Skeletal muscle satellite cell (primary cell): ENCODE measurements at regions not wholly inside any gene's neighbourhood (a gene's known extent, or its start where the extent isn't known, plus 50 kb on each side); places are given as distances from the start of the nearest gene placed in this dataset.

ENCODE experiments used
- H3K27me3 ChIP-seq: 2 replicates; pipeline ENCODE4 v1.7.0; 2013; ENCODE audit warnings: low read length; ENCODE audit not compliant: control insufficient read depth, insufficient read depth
- H3K36me3 ChIP-seq: 2 replicates; pipeline ENCODE4 v1.7.0; 2013; ENCODE audit warnings: mild to moderate bottlenecking, control low read depth, low read length; ENCODE audit not compliant: insufficient read depth
- H3K4me1 ChIP-seq: 2 replicates; pipeline ENCODE4 v1.7.0; 2013; ENCODE audit warnings: low read length; ENCODE audit not compliant: control insufficient read depth, insufficient read depth
- H3K4me2 ChIP-seq: 2 replicates; pipeline ENCODE4 v1.7.0; 2013; ENCODE audit warnings: mild to moderate bottlenecking, low read length
- H3K4me3 ChIP-seq: 2 replicates; pipeline ENCODE4 v1.7.0; 2013; ENCODE audit warnings: low read length
- H3K9ac ChIP-seq: 2 replicates; pipeline ENCODE4 v1.7.0; 2013; ENCODE audit warnings: mild to moderate bottlenecking, low read depth, low read length, moderate library complexity
- H3K9me3 ChIP-seq: replicated peaks from 2 replicates; pipeline ENCODE4 v1.7.0; 2013; ENCODE audit warnings: mild to moderate bottlenecking, control low read depth, low read length

GRCh38 chr20:48056218-48056617 is 270.9 kb upstream of the SULF2 start:
- H3K9ac ChIP-seq: no peak overlapping the region
- H3K9me3 ChIP-seq: no peaks in the 10 kb centered on the region
- H3K4me2 ChIP-seq: no peak overlapping the region
- H3K4me3 ChIP-seq: no peak overlapping the region
- H3K36me3 ChIP-seq: no peaks in the 10 kb centered on the region
- no peaks in the 10 kb centered on the region for H3K4me1 ChIP-seq
- H3K27me3 ChIP-seq: no peaks in the 10 kb centered on the region

- H3K9me3 ChIP-seq: no peaks in the 10 kb centered on the region
- H3K4me3 ChIP-seq: no peak overlapping the region
- H3K4me1 ChIP-seq: no peaks in the 10 kb centered on the region
- H3K36me3 ChIP-seq: no peaks in the 10 kb centered on the region
- H3K9ac ChIP-seq: no peak overlapping the region
- no peaks in the 10 kb centered on the region for H3K27me3 ChIP-seq
- H3K4me2 ChIP-seq: no peak overlapping the region
Observed at GRCh38 chr20:48054051-48054450, 268.8 kb upstream of the SULF2 start.

- Histone ChIP-seq H3K4me3 (no peak overlapping the region), H3K4me2 (no peak overlapping the region), H3K9me3 (no peaks in the 10 kb centered on the region), H3K27me3 (no peaks in the 10 kb centered on the region), H3K9ac (no peak overlapping the region), H3K36me3 (no peaks in the 10 kb centered on the region), H3K4me1 (no peaks in the 10 kb centered on the region)
Observed at GRCh38 chr20:48052475-48052835, 267.2 kb upstream of the SULF2 start.

GRCh38 chr20:48051794-48052474 is 266.7 kb upstream of the SULF2 start:
- H3K4me1 ChIP-seq: no peaks in the 10 kb centered on the region
- H3K9ac ChIP-seq: no peak overlapping the region
- no peak overlapping the region for H3K4me3 ChIP-seq
- no peak overlapping the region for H3K4me2 ChIP-seq
- H3K36me3 ChIP-seq: no peaks in the 10 kb centered on the region
- no peaks in the 10 kb centered on the region for H3K27me3 ChIP-seq
- H3K9me3 ChIP-seq: no peaks in the 10 kb centered on the region

GRCh38 chr20:48049641-48050040 is 264.4 kb upstream of the SULF2 start:
- Histone ChIP-seq H3K9ac (no peak overlapping the region), H3K36me3 (no peaks in the 10 kb centered on the region), H3K4me1 (no peaks in the 10 kb centered on the region), H3K4me3 (no peak overlapping the region), H3K27me3 (no peaks in the 10 kb centered on the region), H3K4me2 (no peak overlapping the region), H3K9me3 (no peaks in the 10 kb centered on the region)

GRCh38 chr20:48049171-48049570 is 263.9 kb upstream of the SULF2 start:
- Histone ChIP-seq H3K4me3 (no peak overlapping the region), H3K9ac (no peak overlapping the region), H3K27me3 (no peaks in the 10 kb centered on the region), H3K36me3 (no peaks in the 10 kb centered on the region), H3K4me2 (no peak overlapping the region), H3K4me1 (no peaks in the 10 kb centered on the region), H3K9me3 (no peaks in the 10 kb centered on the region)

- Histone ChIP-seq H3K4me1 (no peaks in the 10 kb centered on the region), H3K9ac (no peak overlapping the region), H3K9me3 (no peaks in the 10 kb centered on the region), H3K4me2 (no peak overlapping the region), H3K27me3 (no peaks in the 10 kb centered on the region), H3K4me3 (no peak overlapping the region), H3K36me3 (no peaks in the 10 kb centered on the region)
Observed at GRCh38 chr20:48047447-48047846, 262.2 kb upstream of the SULF2 start.

GRCh38 chr20:48042628-48043027 is 257.3 kb upstream of the SULF2 start:
- Histone ChIP-seq H3K9ac (no peak overlapping the region), H3K9me3 (no peaks in the 10 kb centered on the region), H3K36me3 (no peaks in the 10 kb centered on the region), H3K4me3 (no peak overlapping the region), H3K4me1 (no peaks in the 10 kb centered on the region), H3K27me3 (no peaks in the 10 kb centered on the region), H3K4me2 (no peak overlapping the region)

GRCh38 chr20:48041078-48041780 is 255.9 kb upstream of the SULF2 start:
- Histone ChIP-seq H3K9ac (no peak overlapping the region), H3K4me3 (no peak overlapping the region), H3K36me3 (no peaks in the 10 kb centered on the region), H3K4me1 (no peaks in the 10 kb centered on the region), H3K4me2 (no peak overlapping the region), H3K9me3 (no peaks in the 10 kb centered on the region), H3K27me3 (no peaks in the 10 kb centered on the region)

- Histone ChIP-seq H3K36me3 (no peaks in the 10 kb centered on the region), H3K27me3 (no peaks in the 10 kb centered on the region), H3K9ac (no peak overlapping the region), H3K4me3 (no peak overlapping the region), H3K9me3 (no peaks in the 10 kb centered on the region), H3K4me2 (no peak overlapping the region), H3K4me1 (no peaks in the 10 kb centered on the region)
Observed at GRCh38 chr20:48040491-48040890, 255.2 kb upstream of the SULF2 start.

- H3K4me3 ChIP-seq: no peak overlapping the region
- H3K9ac ChIP-seq: no peak overlapping the region
- no peaks in the 10 kb centered on the region for H3K27me3 ChIP-seq
- no peaks in the 10 kb centered on the region for H3K4me1 ChIP-seq
- H3K9me3 ChIP-seq: no peaks in the 10 kb centered on the region
- H3K36me3 ChIP-seq: no peaks in the 10 kb centered on the region
- no peak overlapping the region for H3K4me2 ChIP-seq
Observed at GRCh38 chr20:48040051-48040450, 254.8 kb upstream of the SULF2 start.

- Histone ChIP-seq H3K4me2 (no peak overlapping the region), H3K4me1 (no peaks in the 10 kb centered on the region), H3K27me3 (no peaks in the 10 kb centered on the region), H3K9me3 (no peaks in the 10 kb centered on the region), H3K9ac (no peak overlapping the region), H3K4me3 (no peak overlapping the region), H3K36me3 (no peaks in the 10 kb centered on the region)
Observed at GRCh38 chr20:48039514-48039913, 254.2 kb upstream of the SULF2 start.
